SK-N-SH (cell line): ENCODE measurements at regions not wholly inside any gene's neighbourhood (a gene's known extent, or its start where the extent isn't known, plus 50 kb on each side); places are given as distances from the start of the nearest gene placed in this dataset.
A peak's percentile ranks its signal among the peaks of the same experiment; 100 is the strongest.

Experiments
- CTCF ChIA-PET: fragments of 300-600, 350-600 bp; formaldehyde crosslinking; extraction: SDS; loops from one replicate; lab custom pipeline; 2021; lab: Yijun Ruan, JAX
- POLR2A ChIA-PET: fragments of 350-600 bp; sonication (Branson Sonifier 250); formaldehyde crosslinking; extraction: SDS; loops from one replicate; lab custom pipeline; 2020; ENCODE audit warnings: antibody characterized with exemption, inconsistent platforms; lab: Yijun Ruan, JAX
- DNase-seq: peaks from one replicate; pipeline ENCODE4 v3.0.0; 2012
- H2AFZ ChIP-seq: fragments of 200-600 bp; sonication (generic); 2 replicates; pipeline ENCODE4 v1.8.1; 2016; ENCODE audit warnings: antibody characterized with exemption, mild to moderate bottlenecking, low read depth
- H3F3A ChIP-seq: fragments of 200-600 bp; sonication (generic); replicated peaks from 2 replicates; pipeline ENCODE3; 2016; ENCODE audit warnings: antibody characterized with exemption, mild to moderate bottlenecking; ENCODE audit not compliant: insufficient read depth
- H3K27ac ChIP-seq, 2 experiments: fragments of 200-500 bp in 1 of 2; fragments of 200-600 bp in 1 of 2; sonication (Bioruptor generic) in 1 of 2; sonication (generic), shearing (Covaris generic) in 1 of 2; 2 replicates each; pipeline versions ENCODE4 v1.5.1 to v1.6.1; 2014 to 2016; ENCODE audit warnings: low read depth in 2 of 2, inconsistent platforms in 1 of 2, low read length in 1 of 2, mild to moderate bottlenecking in 1 of 2, mixed read lengths in 1 of 2
- H3K27me3 ChIP-seq: fragments of 200-600 bp; sonication (generic), shearing (Covaris generic); 2 replicates; pipeline ENCODE4 v1.6.1; 2016; ENCODE audit warnings: mixed run types; ENCODE audit not compliant: insufficient read depth
- H3K36me3 ChIP-seq, 2 experiments: fragments of 200-500 bp in 1 of 2; fragments of 200-600 bp in 1 of 2; sonication (Bioruptor generic) in 1 of 2; sonication (generic) in 1 of 2; replicated peaks in 1 of 2; 2 replicates each; pipeline versions ENCODE3 to v1.5.1; 2014 to 2016; ENCODE audit warnings: low read length in 1 of 2, mild to moderate bottlenecking in 1 of 2; ENCODE audit not compliant: insufficient read depth in 2 of 2, control insufficient read depth in 1 of 2
- H3K4me1 ChIP-seq, 2 experiments: fragments of 200-500 bp in 1 of 2; fragments of 200-600 bp in 1 of 2; sonication (Bioruptor generic) in 1 of 2; sonication (generic), shearing (Covaris generic) in 1 of 2; 2 replicates each; pipeline versions ENCODE4 v1.5.1 to v1.6.1; 2014 to 2016; ENCODE audit warnings: low read depth in 1 of 2, low read length in 1 of 2, mixed run types in 1 of 2; ENCODE audit not compliant: insufficient read depth in 2 of 2, control insufficient read depth in 1 of 2
- H3K4me2 ChIP-seq: fragments of 200-600 bp; sonication (generic), shearing (Covaris generic); 2 replicates; pipeline ENCODE4 v1.6.1; 2017; ENCODE audit warnings: mixed run types
- H3K4me3 ChIP-seq, 2 experiments: fragments of 200-500 bp in 1 of 2; fragments of 200-600 bp in 1 of 2; sonication (Bioruptor generic) in 1 of 2; sonication (generic), shearing (Covaris generic) in 1 of 2; 2 replicates each; pipeline versions ENCODE4 v1.5.1 to v1.8.1; 2014 to 2016; ENCODE audit warnings: low read depth in 2 of 2, inconsistent platforms in 1 of 2, low read length in 1 of 2, mild to moderate bottlenecking in 1 of 2, mixed read lengths in 1 of 2, moderate library complexity in 1 of 2
- H3K79me2 ChIP-seq: fragments of 200-600 bp; sonication (generic); 2 replicates; pipeline ENCODE4 v1.8.1; 2017; ENCODE audit warnings: mild to moderate bottlenecking; ENCODE audit not compliant: insufficient read depth
- H3K9ac ChIP-seq: fragments of 200-600 bp; sonication (generic); 2 replicates; pipeline ENCODE4 v1.6.1; 2017; ENCODE audit warnings: mixed run types
- H3K9me2 ChIP-seq: fragments of 200-600 bp; sonication (generic); 2 replicates; pipeline ENCODE4 v1.6.1; 2017; ENCODE audit warnings: mixed run types
- H3K9me3 ChIP-seq: fragments of 200-600 bp; sonication (generic); 2 replicates; pipeline ENCODE4 v1.6.1; 2017; ENCODE audit warnings: mixed run types, mild to moderate bottlenecking, moderate library complexity
- H4K20me1 ChIP-seq: fragments of 200-600 bp; sonication (generic); 2 replicates; pipeline ENCODE4 v1.6.1; 2017; ENCODE audit warnings: mild to moderate bottlenecking, mixed run types; ENCODE audit not compliant: insufficient read depth
- ELF1 ChIP-seq: IDR thresholded peaks from 2 replicates; pipeline ENCODE4 v1.4.0; 2012
- EP300 ChIP-seq, 2 experiments: IDR thresholded peaks; 2 replicates each; pipeline versions ENCODE4 v1.4.0 to v1.6.1; 2012; ENCODE audit warnings: borderline replicate concordance in 1 of 2, low read depth in 1 of 2, low read length in 1 of 2
- GABPA ChIP-seq: IDR thresholded peaks from 2 replicates; pipeline ENCODE4 v1.4.0; 2012; ENCODE audit warnings: low read depth, mild to moderate bottlenecking
- GATA2 ChIP-seq: sonication (generic); formaldehyde crosslinking; IDR thresholded peaks from 2 replicates; pipeline ENCODE4 v1.5.0; 2020; ENCODE audit warnings: mild to moderate bottlenecking, missing genetic modification reagents
- JUND ChIP-seq: IDR thresholded peaks from 2 replicates; pipeline ENCODE4 v1.4.0; 2012
- MEF2A ChIP-seq: IDR thresholded peaks from 2 replicates; pipeline ENCODE4 v1.4.0; 2012; ENCODE audit warnings: low read depth, borderline replicate concordance
- NRF1 ChIP-seq: IDR thresholded peaks from 2 replicates; pipeline ENCODE4 v1.6.1; 2012; ENCODE audit warnings: low read depth, mild to moderate bottlenecking, low read length
- RCOR1 ChIP-seq: fragments of 150-350 bp; IDR thresholded peaks from 2 replicates; pipeline ENCODE4 v1.6.1; 2017; ENCODE audit warnings: antibody characterized with exemption, low read length
- RXRA ChIP-seq: IDR thresholded peaks from 2 replicates; pipeline ENCODE4 v1.4.0; 2012; ENCODE audit warnings: low read depth, mild to moderate bottlenecking, borderline replicate concordance
- TCF12 ChIP-seq: IDR thresholded peaks from 2 replicates; pipeline ENCODE4 v1.4.0; 2012
- WGBS: methylation state at CpG from one replicate; pipeline ENCODE4 v1.1.6; 2017; ENCODE audit warnings: low lambda C conversion rate; 5-methylcytosine and 5-hydroxymethylcytosine counted together
- TF ChIP-seq, protein P1 (sequence below): fragments of 150-350 bp; IDR thresholded peaks from 2 replicates; pipeline ENCODE4 v1.6.1; 2017; ENCODE audit warnings: antibody characterized with exemption, low read length, low read depth, borderline replicate concordance
- TF ChIP-seq, protein P2 (sequence below): IDR thresholded peaks from 2 replicates; pipeline ENCODE4 v1.4.0; 2012; ENCODE audit warnings: low read depth, borderline replicate concordance
- TF ChIP-seq, protein P3 (sequence below): IDR thresholded peaks from 2 replicates; pipeline ENCODE4 v1.6.1; 2012; ENCODE audit warnings: mild to moderate bottlenecking, low read depth, low read length, moderate library complexity

DNA sequence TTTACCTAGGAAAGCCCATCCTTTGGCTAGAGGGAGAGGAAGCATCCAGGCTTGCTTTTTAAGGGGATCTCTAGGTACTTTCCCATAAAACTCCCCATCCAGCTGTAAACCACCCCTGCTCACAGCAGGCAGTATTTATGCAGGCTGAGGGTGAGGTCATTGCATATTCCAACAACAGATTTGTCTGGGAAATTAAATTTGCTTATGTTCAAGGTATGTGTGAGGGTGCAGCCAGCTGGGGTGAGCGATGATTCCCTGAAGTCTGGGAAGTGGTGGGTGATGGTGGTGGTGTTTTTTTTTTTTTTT lies 96.3 kb upstream of the C1QTNF9B start:
- H4K20me1 ChIP-seq: no peaks in the 10 kb centered on the region
- TF ChIP-seq, protein P1, sequence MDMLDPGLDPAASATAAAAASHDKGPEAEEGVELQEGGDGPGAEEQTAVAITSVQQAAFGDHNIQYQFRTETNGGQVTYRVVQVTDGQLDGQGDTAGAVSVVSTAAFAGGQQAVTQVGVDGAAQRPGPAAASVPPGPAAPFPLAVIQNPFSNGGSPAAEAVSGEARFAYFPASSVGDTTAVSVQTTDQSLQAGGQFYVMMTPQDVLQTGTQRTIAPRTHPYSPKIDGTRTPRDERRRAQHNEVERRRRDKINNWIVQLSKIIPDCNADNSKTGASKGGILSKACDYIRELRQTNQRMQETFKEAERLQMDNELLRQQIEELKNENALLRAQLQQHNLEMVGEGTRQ: no peak
- no peak for TF ChIP-seq RCOR1
- TF ChIP-seq MEF2A: no peak
- H3K36me3 ChIP-seq: no peaks in the 10 kb centered on the region
- H2AFZ ChIP-seq: no peak overlapping the region
- no peak overlapping the region for H3K4me2 ChIP-seq
- DNase-seq: no peak
- H3K27ac ChIP-seq: no peak overlapping the region
- CTCF ChIA-PET: interaction anchor here (0.9 kb wide), 1 partner anchor 26 kb away, joined by 3 read pairs; no protein-coding TSS in a partner anchor
- H3K4me3 ChIP-seq: no peak overlapping the region
- H3K27me3 ChIP-seq: no peaks in the 10 kb centered on the region
- H3F3A ChIP-seq: no peaks in the 10 kb centered on the region
- H3K9me3 ChIP-seq: no peaks in the 10 kb centered on the region
- H3K4me1 ChIP-seq: peaks cover 0 to 9% of the 10 kb centered on the region in 2 experiments; a peak in 2 of 4 replicates
- no peaks in the 10 kb centered on the region for H3K79me2 ChIP-seq
- H3K9ac ChIP-seq: no peak overlapping the region
- POLR2A ChIA-PET: no interaction called here
- no peaks in the 10 kb centered on the region for H3K9me2 ChIP-seq
- 76% methylated on average over 1 of the region's 1 CpG for whole genome bisulfite sequencing

DNA sequence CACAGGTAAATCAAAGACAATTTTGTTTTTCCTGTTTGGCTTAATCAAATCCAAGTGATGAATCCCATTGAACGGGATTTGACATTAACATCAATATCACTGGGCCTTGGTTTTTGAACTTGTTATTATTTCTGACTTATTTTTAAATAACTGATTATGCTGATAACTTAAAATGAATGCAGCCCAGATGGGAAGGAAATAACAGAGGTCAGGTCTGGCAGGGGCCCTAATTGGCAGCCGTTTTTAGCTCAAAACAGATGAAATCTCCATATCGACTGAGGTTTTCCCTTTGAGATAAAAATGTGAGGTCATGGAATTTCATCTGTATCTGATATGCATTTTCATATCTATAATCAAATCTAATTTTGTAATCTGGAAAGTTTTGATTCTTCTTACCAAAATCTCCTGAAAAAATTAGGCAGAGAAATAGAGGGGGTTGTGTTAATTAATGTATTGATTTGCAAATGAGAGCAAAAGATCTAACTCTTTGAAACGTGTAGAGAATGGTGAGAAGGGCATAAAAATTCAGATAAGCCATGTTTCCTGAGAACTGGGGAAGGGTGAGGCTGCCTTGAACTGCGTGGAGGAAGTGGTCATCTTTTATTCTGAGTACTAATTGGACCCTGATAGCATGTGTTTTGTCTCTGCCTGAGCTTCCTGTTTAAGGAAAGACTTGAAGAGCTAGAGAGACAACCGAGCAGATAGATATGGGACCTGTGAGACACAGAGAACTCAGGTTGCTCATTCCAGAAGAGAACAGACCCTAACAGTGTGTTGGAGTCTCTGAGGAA lies 98.2 kb upstream of the C1QTNF9B start:
- H3K9ac ChIP-seq: no peak overlapping the region
- no peak overlapping the region for H3K27ac ChIP-seq
- H3K27me3 ChIP-seq: no peaks in the 10 kb centered on the region
- POLR2A ChIA-PET: no interaction called here
- H3K36me3 ChIP-seq: no peaks in the 10 kb centered on the region
- no peak for DNase-seq
- H4K20me1 ChIP-seq: no peaks in the 10 kb centered on the region
- CTCF ChIA-PET: interaction anchor here (0.6 to 1.3 kb wide), 3 partner anchors 36 to 106 kb away, joined by 3 to 4 read pairs (median 4); partner anchors contain the start of gene MIPEP
- H3F3A ChIP-seq: no peaks in the 10 kb centered on the region
- no peak for TF ChIP-seq GABPA
- TF ChIP-seq TCF12: peak; percentile 51; the same call in 1 of the 2 replicates
- TF ChIP-seq, all 33 proteins: peak for 1
- Histone ChIP-seq H3K4me3 (no peak overlapping the region), H2AFZ (no peak overlapping the region), H3K79me2 (no peaks in the 10 kb centered on the region), H3K4me1 (peaks cover 0 to 9% of the 10 kb centered on the region in 2 experiments; a peak in 2 of 4 replicates), H3K4me2 (no peak overlapping the region), H3K9me2 (no peaks in the 10 kb centered on the region), H3K9me3 (no peaks in the 10 kb centered on the region)
- 53% methylated on average over 6 of the region's 6 CpGs for WGBS

DNA sequence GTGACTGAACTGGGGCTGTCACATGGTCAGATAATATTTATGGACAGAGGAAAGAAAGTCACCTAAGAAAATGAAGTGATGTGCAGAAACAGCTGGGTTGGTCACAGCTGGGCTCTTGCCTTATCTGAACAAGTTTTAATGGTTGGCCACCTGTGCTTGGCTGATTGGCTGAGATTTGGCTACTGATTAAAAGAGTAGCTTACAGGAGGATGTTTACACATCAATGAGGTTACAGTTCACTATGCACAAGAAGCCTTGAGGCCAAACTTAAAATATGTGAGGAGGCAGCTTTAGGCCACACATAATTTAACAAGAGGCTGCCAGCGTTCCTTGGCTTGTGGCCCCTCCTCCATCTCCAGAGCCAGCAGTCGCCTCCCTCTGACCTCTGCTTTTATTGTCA lies 99.2 kb upstream of the C1QTNF9B start:
- no peak for TF ChIP-seq ELF1
- TF ChIP-seq GATA2 (CRISPR knock-in tag): no peak
- TF ChIP-seq JUND: no peak
- TF ChIP-seq, protein P2, sequence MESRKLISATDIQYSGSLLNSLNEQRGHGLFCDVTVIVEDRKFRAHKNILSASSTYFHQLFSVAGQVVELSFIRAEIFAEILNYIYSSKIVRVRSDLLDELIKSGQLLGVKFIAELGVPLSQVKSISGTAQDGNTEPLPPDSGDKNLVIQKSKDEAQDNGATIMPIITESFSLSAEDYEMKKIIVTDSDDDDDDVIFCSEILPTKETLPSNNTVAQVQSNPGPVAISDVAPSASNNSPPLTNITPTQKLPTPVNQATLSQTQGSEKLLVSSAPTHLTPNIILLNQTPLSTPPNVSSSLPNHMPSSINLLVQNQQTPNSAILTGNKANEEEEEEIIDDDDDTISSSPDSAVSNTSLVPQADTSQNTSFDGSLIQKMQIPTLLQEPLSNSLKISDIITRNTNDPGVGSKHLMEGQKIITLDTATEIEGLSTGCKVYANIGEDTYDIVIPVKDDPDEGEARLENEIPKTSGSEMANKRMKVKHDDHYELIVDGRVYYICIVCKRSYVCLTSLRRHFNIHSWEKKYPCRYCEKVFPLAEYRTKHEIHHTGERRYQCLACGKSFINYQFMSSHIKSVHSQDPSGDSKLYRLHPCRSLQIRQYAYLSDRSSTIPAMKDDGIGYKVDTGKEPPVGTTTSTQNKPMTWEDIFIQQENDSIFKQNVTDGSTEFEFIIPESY: no peak
- TF ChIP-seq NRF1: no peak
- TF ChIP-seq EP300 (IDR thresholded peaks at IDR 0.05; ENCODE audit: borderline replicate concordance in 1 of 2, low read depth in 1 of 2, low read length in 1 of 2): no peak
- TF ChIP-seq, protein P3, sequence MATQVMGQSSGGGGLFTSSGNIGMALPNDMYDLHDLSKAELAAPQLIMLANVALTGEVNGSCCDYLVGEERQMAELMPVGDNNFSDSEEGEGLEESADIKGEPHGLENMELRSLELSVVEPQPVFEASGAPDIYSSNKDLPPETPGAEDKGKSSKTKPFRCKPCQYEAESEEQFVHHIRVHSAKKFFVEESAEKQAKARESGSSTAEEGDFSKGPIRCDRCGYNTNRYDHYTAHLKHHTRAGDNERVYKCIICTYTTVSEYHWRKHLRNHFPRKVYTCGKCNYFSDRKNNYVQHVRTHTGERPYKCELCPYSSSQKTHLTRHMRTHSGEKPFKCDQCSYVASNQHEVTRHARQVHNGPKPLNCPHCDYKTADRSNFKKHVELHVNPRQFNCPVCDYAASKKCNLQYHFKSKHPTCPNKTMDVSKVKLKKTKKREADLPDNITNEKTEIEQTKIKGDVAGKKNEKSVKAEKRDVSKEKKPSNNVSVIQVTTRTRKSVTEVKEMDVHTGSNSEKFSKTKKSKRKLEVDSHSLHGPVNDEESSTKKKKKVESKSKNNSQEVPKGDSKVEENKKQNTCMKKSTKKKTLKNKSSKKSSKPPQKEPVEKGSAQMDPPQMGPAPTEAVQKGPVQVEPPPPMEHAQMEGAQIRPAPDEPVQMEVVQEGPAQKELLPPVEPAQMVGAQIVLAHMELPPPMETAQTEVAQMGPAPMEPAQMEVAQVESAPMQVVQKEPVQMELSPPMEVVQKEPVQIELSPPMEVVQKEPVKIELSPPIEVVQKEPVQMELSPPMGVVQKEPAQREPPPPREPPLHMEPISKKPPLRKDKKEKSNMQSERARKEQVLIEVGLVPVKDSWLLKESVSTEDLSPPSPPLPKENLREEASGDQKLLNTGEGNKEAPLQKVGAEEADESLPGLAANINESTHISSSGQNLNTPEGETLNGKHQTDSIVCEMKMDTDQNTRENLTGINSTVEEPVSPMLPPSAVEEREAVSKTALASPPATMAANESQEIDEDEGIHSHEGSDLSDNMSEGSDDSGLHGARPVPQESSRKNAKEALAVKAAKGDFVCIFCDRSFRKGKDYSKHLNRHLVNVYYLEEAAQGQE: no peak
- no peak for TF ChIP-seq RXRA
- 76% methylated on average over 2 of the region's 2 CpGs for WGBS
- Histone ChIP-seq H4K20me1 (no peaks in the 10 kb centered on the region), H3K9ac (no peak overlapping the region), H3F3A (no peaks in the 10 kb centered on the region), H3K4me1 (peaks cover 0 to 9% of the 10 kb centered on the region in 2 experiments; a peak in 2 of 4 replicates), H3K9me3 (no peaks in the 10 kb centered on the region), H3K27me3 (no peaks in the 10 kb centered on the region), H3K4me2 (no peak overlapping the region), H3K4me3 (no peak overlapping the region), H3K36me3 (no peaks in the 10 kb centered on the region), H2AFZ (no peak overlapping the region), H3K27ac (no peak overlapping the region), H3K79me2 (no peaks in the 10 kb centered on the region), H3K9me2 (no peaks in the 10 kb centered on the region)
- CTCF ChIA-PET: interaction anchor here (1.2 kb wide), 1 partner anchor 37 kb away, joined by 4 read pairs; no protein-coding TSS in a partner anchor
- no peak for DNase-seq
- POLR2A ChIA-PET: no interaction called here
